SK-N-MC (cell line): ENCODE measurements at regions not wholly inside any gene's neighbourhood (a gene's known extent, or its start where the extent isn't known, plus 50 kb on each side); places are given as distances from the start of the nearest gene placed in this dataset.

Source experiments
- EZH2 ChIP-seq: fragments of 200-600 bp; sonication (generic); IDR thresholded peaks from one replicate; pipeline ENCODE4 v1.6.1; 2017; ENCODE audit warnings: antibody characterized with exemption
- POLR2AphosphoS5 ChIP-seq: IDR thresholded peaks from 2 replicates; pipeline ENCODE4 v1.6.1; 2012; ENCODE audit warnings: mild to moderate bottlenecking, low read depth, low read length, borderline replicate concordance

DNA sequence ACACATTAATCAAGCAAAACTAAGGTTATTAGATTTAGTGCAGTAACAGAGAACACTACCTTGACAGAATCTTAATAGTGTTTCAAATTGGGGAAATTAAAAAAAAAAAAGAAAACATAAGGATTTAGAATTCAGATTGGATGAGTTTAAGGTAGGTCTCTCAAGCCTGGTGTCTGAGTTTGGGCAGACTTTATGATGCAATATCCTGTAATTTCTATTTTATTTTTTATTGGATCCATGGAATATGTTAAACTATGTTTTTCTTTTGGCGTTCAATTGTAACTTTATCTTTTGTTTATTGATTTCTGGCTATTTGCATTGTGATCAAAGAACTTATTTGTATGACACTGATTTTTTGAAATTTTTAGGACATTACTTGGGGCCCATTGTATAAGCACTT, 394.1 kb upstream of the NETO1 start:
- no peak for TF ChIP-seq EZH2
- TF ChIP-seq POLR2AphosphoS5 = no peak
